Endodermal cell (in vitro differentiated cells): ENCODE measurements at regions not wholly inside any gene's neighbourhood (a gene's known extent, or its start where the extent isn't known, plus 50 kb on each side); places are given as distances from the start of the nearest gene placed in this dataset.

ENCODE experiments used
- DNase-seq: peaks from one replicate; pipeline ENCODE4 v3.0.0-alpha.2; 2017
- H3K27ac ChIP-seq: 2 replicates; pipeline ENCODE4 v1.5.1; 2013; ENCODE audit warnings: mild to moderate bottlenecking, low read depth, low read length, moderate library complexity
- H3K27me3 ChIP-seq: 2 replicates; pipeline ENCODE4 v1.6.1; 2013; ENCODE audit warnings: mild to moderate bottlenecking, low read length, moderate library complexity; ENCODE audit not compliant: insufficient read depth, control insufficient read depth, poor library complexity, severe bottlenecking
- H3K36me3 ChIP-seq: 2 replicates; pipeline ENCODE4 v1.7.0; 2013; ENCODE audit warnings: mild to moderate bottlenecking, low read length, moderate library complexity; ENCODE audit not compliant: control insufficient read depth, insufficient read depth
- H3K4me1 ChIP-seq: one replicate; pipeline ENCODE4 v1.7.0; 2013; ENCODE audit warnings: low read length; ENCODE audit not compliant: control insufficient read depth, insufficient read depth
- H3K4me3 ChIP-seq: 2 replicates; pipeline ENCODE4 v1.5.1; 2013; ENCODE audit warnings: mild to moderate bottlenecking, low read length, moderate library complexity
- H3K9ac ChIP-seq: 2 replicates; pipeline ENCODE4 v1.6.1; 2013; ENCODE audit warnings: mild to moderate bottlenecking, low read length, moderate library complexity; ENCODE audit not compliant: poor library complexity, severe bottlenecking; ENCODE audit errors: extremely low read depth
- H3K9me3 ChIP-seq: 2 replicates; pipeline ENCODE4 v1.6.1; 2013; ENCODE audit warnings: mild to moderate bottlenecking, low read length, moderate library complexity; ENCODE audit not compliant: control insufficient read depth
- H3K27ac Mint-ChIP-seq: 2 replicates; pipeline ENCODE4 v1.8.0; 2020; ENCODE audit warnings: mixed read lengths
- H3K27me3 Mint-ChIP-seq: 2 replicates; pipeline ENCODE4 v1.8.0; 2021; ENCODE audit warnings: mild to moderate bottlenecking, mixed read lengths; ENCODE audit not compliant: insufficient read depth
- H3K36me3 Mint-ChIP-seq: 2 replicates; pipeline ENCODE4 v1.8.0; 2020; ENCODE audit warnings: low read depth, mixed read lengths
- H3K4me1 Mint-ChIP-seq: 2 replicates; pipeline ENCODE4 v1.8.0; 2020; ENCODE audit warnings: mixed read lengths
- H3K4me3 Mint-ChIP-seq: 2 replicates; pipeline ENCODE4 v1.8.0; 2020; ENCODE audit warnings: mild to moderate bottlenecking, moderate library complexity, mixed read lengths
- H3K9me3 Mint-ChIP-seq: 2 replicates; pipeline ENCODE4 v1.8.0; 2020; ENCODE audit warnings: mild to moderate bottlenecking, mixed read lengths
- CTCF ChIP-seq: fragments of 200-600 bp; sonication (generic); conservative IDR thresholded peaks from 2 replicates; pipeline ENCODE4 v1.5.0; 2021; ENCODE audit warnings: antibody characterized with exemption, mild to moderate bottlenecking
- WGBS, 2 experiments: methylation state at CpG; one replicate each; pipeline versions ENCODE4 v1.1.5 to v1.1.7; 2013; ENCODE audit warnings: missing lambda C conversion rate in 2 of 2, mixed read lengths in 1 of 2; ENCODE audit not compliant: insufficient coverage in 1 of 2, insufficient read length in 1 of 2; 5-methylcytosine and 5-hydroxymethylcytosine counted together

GRCh38 chr2:18365342-18365741 is 195.1 kb downstream of the RDH14 start:
- Mint-ChIP-seq H3K9me3 (no peaks in the 10 kb centered on the region), H3K27ac (no peak overlapping the region), H3K36me3 (no peaks in the 10 kb centered on the region), H3K27me3 (no peaks in the 10 kb centered on the region), H3K4me1 (no peaks in the 10 kb centered on the region), H3K4me3 (no peak overlapping the region)
- H3K9ac ChIP-seq, result no peak overlapping the region
- H3K27me3 ChIP-seq, result no peaks in the 10 kb centered on the region
- no peaks in the 10 kb centered on the region for H3K4me1 ChIP-seq
- no peak overlapping the region for H3K27ac ChIP-seq
- DNase-seq, result no peak
- no peak for TF ChIP-seq CTCF
- WGBS, 2 experiments, result 77 to 92% methylated on average over 2 of the region's 2 CpGs
- H3K4me3 ChIP-seq, result no peak overlapping the region
- H3K9me3 ChIP-seq, result no peaks in the 10 kb centered on the region
- no peaks in the 10 kb centered on the region for H3K36me3 ChIP-seq

GRCh38 chr2:18363348-18363747 is 197.1 kb downstream of the RDH14 start:
- no peak overlapping the region for H3K4me3 Mint-ChIP-seq
- no peak overlapping the region for H3K4me3 ChIP-seq
- no peaks in the 10 kb centered on the region for H3K27me3 Mint-ChIP-seq
- WGBS, 2 experiments, result 83 to 100% methylated on average over 3 of the region's 3 CpGs
- H3K9ac ChIP-seq, result no peak overlapping the region
- no peaks in the 10 kb centered on the region for H3K27me3 ChIP-seq
- no peak for TF ChIP-seq CTCF
- H3K9me3 Mint-ChIP-seq, result no peaks in the 10 kb centered on the region
- H3K4me1 ChIP-seq, result no peaks in the 10 kb centered on the region
- no peak for DNase-seq
- no peaks in the 10 kb centered on the region for H3K4me1 Mint-ChIP-seq
- H3K9me3 ChIP-seq, result no peaks in the 10 kb centered on the region
- no peaks in the 10 kb centered on the region for H3K36me3 ChIP-seq
- no peak overlapping the region for H3K27ac ChIP-seq
- no peaks in the 10 kb centered on the region for H3K36me3 Mint-ChIP-seq
- no peak overlapping the region for H3K27ac Mint-ChIP-seq

- no peak overlapping the region for H3K4me3 ChIP-seq
- H3K9me3 ChIP-seq, result no peaks in the 10 kb centered on the region
- DNase-seq, result no peak
- Mint-ChIP-seq H3K27ac (no peak overlapping the region), H3K4me3 (no peak overlapping the region), H3K4me1 (no peaks in the 10 kb centered on the region), H3K9me3 (no peaks in the 10 kb centered on the region), H3K27me3 (no peaks in the 10 kb centered on the region), H3K36me3 (no peaks in the 10 kb centered on the region)
- no peaks in the 10 kb centered on the region for H3K27me3 ChIP-seq
- no peak overlapping the region for H3K27ac ChIP-seq
- H3K4me1 ChIP-seq, result no peaks in the 10 kb centered on the region
- no peak for TF ChIP-seq CTCF
- no peak overlapping the region for H3K9ac ChIP-seq
- 100% methylated on average over 1 of the region's 1 CpG; no CpG with 5 or more reads in 1 of the 2 experiments for WGBS, 2 experiments
- H3K36me3 ChIP-seq, result no peaks in the 10 kb centered on the region
These were observed 197.8 kb downstream of the RDH14 start for GRCh38 chr2:18362696-18363095.
